PC-3 (cell line): ENCODE measurements at regions not wholly inside any gene's neighbourhood (a gene's known extent, or its start where the extent isn't known, plus 50 kb on each side); places are given as distances from the start of the nearest gene placed in this dataset.

Experiments
- ATAC-seq: fragments of 200-7000 bp; cut with Tn5 transposase; 2 replicates; pipeline ENCODE4 v1.9.1; 2020; ENCODE audit warnings: mild to moderate bottlenecking, moderate library complexity
- BruUV-seq: library from RNA; stranded (reverse); fragments of 400-500 nt; replicated peaks from 2 replicates; lab custom pipeline; 2021; lab: Mats Ljungman, UMichigan
- CTCF ChIA-PET: fragments of 300-600 bp; sonication (Branson Sonifier 250); formaldehyde crosslinking; loops from one replicate; lab custom pipeline; 2022; ENCODE audit warnings: antibody characterized with exemption; lab: Charles Lee
- POLR2A ChIA-PET: fragments of 300-600 bp; sonication (Branson Sonifier 250); formaldehyde crosslinking; loops from one replicate; lab custom pipeline; 2022; ENCODE audit warnings: antibody characterized with exemption; ENCODE audit not compliant: unreplicated experiment; lab: Charles Lee
- DNase-seq: peaks from one replicate; pipeline ENCODE4 v3.0.0-alpha.2; 2015
- H2AFZ ChIP-seq: fragments of 300-600 bp; sonication (generic); 2 replicates; pipeline ENCODE4 v1.6.0; 2016; ENCODE audit warnings: antibody characterized with exemption, low read length
- H3F3A ChIP-seq: fragments of 300-600 bp; sonication (generic); one replicate; pipeline ENCODE4 v1.6.0; 2017; ENCODE audit warnings: antibody characterized with exemption, low read length, control low read depth, mild to moderate bottlenecking; ENCODE audit not compliant: unreplicated experiment
- H3K27ac ChIP-seq: fragments of 300-600 bp; sonication (generic); 2 replicates; pipeline ENCODE4 v1.5.1; 2016; ENCODE audit warnings: mild to moderate bottlenecking, low read length
- H3K27me3 ChIP-seq: fragments of 300-600 bp; sonication (generic); 2 replicates; pipeline ENCODE4 v1.6.1; 2016; ENCODE audit warnings: low read length, mixed read lengths
- H3K36me3 ChIP-seq: fragments of 300-600 bp; sonication (generic); 2 replicates; pipeline ENCODE4 v1.6.1; 2016; ENCODE audit warnings: low read depth, mixed run types, low read length, mixed read lengths
- H3K4me1 ChIP-seq: fragments of 300-600 bp; sonication (generic); 2 replicates; pipeline ENCODE4 v1.5.1; 2016; ENCODE audit warnings: low read length; ENCODE audit not compliant: insufficient read depth
- H3K4me2 ChIP-seq: fragments of 300-600 bp; sonication (generic); 2 replicates; pipeline ENCODE4 v1.6.0; 2016; ENCODE audit warnings: low read length
- H3K4me3 ChIP-seq: fragments of 300-600 bp; sonication (generic); 2 replicates; pipeline ENCODE4 v1.5.1; 2016; ENCODE audit warnings: mild to moderate bottlenecking, low read length, mixed read lengths
- H3K79me2 ChIP-seq: fragments of 300-600 bp; sonication (generic); 2 replicates; pipeline ENCODE4 v1.6.1; 2017; ENCODE audit warnings: low read length, mixed read lengths
- H3K9ac ChIP-seq: fragments of 300-600 bp; sonication (generic); 2 replicates; pipeline ENCODE4 v1.6.0; 2016; ENCODE audit warnings: mild to moderate bottlenecking, low read length
- H3K9me2 ChIP-seq: fragments of 300-600 bp; sonication (generic); replicated peaks from 2 replicates; pipeline ENCODE4 v1.6.1; 2016; ENCODE audit warnings: mixed run types, low read length, mixed read lengths
- H3K9me3 ChIP-seq: fragments of 300-600 bp; sonication (generic); 2 replicates; pipeline ENCODE4 v1.6.1; 2016; ENCODE audit warnings: low read length, mixed read lengths
- H4K20me1 ChIP-seq: fragments of 300-600 bp; sonication (generic); 2 replicates; pipeline ENCODE4 v1.6.1; 2016; ENCODE audit warnings: low read length, mixed read lengths
- EZH2 ChIP-seq: fragments of 300-600 bp; sonication (generic); IDR thresholded peaks from one replicate; pipeline ENCODE4 v1.6.1; 2017; ENCODE audit warnings: antibody characterized with exemption, mild to moderate bottlenecking, low read length; ENCODE audit not compliant: unreplicated experiment
- EZH2phosphoT487 ChIP-seq: fragments of 300-600 bp; sonication (generic); IDR thresholded peaks from 2 replicates; pipeline ENCODE4 v1.6.1; 2018; ENCODE audit warnings: mild to moderate bottlenecking, antibody characterized with exemption, low read length, borderline replicate concordance
- intact Hi-C: fragments of 100-400 bp; cut with micrococcal nuclease; formaldehyde crosslinking; loops from 2 replicates; pipeline ENCODE4 v1.9.0; 2023
- TF ChIP-seq, protein P1 (sequence below): fragments of 300-600 bp; sonication (generic); conservative IDR thresholded peaks from 2 replicates; pipeline ENCODE4 v1.5.1; 2017; ENCODE audit warnings: antibody characterized with exemption, low read depth, mild to moderate bottlenecking, low read length

DNA sequence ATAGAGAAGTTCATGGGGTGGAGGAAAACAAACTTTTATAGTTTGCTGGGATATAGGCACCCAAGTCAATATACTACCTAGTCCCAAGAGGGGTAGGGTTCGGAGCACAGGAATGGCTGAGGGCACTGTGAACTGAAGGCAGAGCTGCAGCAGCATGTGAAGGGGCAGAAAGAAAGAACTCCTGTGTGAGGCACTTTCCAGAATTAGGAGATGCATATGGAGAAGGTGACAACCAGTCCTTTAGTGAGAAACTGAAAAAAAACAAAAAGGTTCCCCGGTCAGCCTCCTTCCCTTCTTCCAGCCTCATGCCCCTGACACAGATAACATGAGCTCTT, 429.1 kb downstream of the DSC3 start:
- ATAC-seq: no peak

DNA sequence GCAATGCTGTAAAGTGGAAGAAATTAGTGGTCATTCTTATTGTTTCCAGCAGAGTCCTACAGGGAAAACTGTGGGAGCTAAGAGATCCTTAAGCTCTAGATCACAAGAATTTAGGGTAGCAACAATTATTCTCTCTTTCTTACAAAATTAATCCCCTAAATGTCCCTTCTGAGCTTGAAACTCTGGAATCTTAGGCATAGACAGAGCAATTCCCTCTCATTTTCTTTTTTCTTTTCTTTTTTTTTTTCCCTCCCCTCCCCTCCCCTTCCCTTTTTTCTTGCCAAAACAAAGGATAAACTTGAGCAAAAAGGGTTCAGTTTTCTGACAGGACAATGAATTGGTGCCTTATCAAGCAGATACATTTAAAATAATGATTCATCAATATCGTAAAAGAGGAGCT, 441.0 kb downstream of the DSC3 start:
- Histone ChIP-seq H3K4me2 (no peak overlapping the region), H3K4me1 (peaks cover 13% of the 10 kb centered on the region; the same call in 1 of the 2 replicates), H3K27ac (peak overlapping the region; percentile 14; the same call in 1 of the 2 replicates), H3K79me2 (no peaks in the 10 kb centered on the region), H4K20me1 (no peaks in the 10 kb centered on the region), H3K9ac (no peak overlapping the region), H3K9me2 (no peaks in the 10 kb centered on the region), H3K9me3 (no peaks in the 10 kb centered on the region), H3K27me3 (no peaks in the 10 kb centered on the region), H3F3A (no peaks in the 10 kb centered on the region), H3K36me3 (no peaks in the 10 kb centered on the region), H3K4me3 (no peak overlapping the region), H2AFZ (peak overlapping the region; percentile 43; the same call in 1 of the 2 replicates)
- ATAC-seq (no peak), DNase-seq (no peak)
- intact Hi-C loops: no loop called here
- no TSS peak for BruUV-seq
- ChIA-PET POLR2A (no interaction called here), CTCF (no interaction called here)
- TF ChIP-seq EZH2: no peak
- TF ChIP-seq, protein P1, sequence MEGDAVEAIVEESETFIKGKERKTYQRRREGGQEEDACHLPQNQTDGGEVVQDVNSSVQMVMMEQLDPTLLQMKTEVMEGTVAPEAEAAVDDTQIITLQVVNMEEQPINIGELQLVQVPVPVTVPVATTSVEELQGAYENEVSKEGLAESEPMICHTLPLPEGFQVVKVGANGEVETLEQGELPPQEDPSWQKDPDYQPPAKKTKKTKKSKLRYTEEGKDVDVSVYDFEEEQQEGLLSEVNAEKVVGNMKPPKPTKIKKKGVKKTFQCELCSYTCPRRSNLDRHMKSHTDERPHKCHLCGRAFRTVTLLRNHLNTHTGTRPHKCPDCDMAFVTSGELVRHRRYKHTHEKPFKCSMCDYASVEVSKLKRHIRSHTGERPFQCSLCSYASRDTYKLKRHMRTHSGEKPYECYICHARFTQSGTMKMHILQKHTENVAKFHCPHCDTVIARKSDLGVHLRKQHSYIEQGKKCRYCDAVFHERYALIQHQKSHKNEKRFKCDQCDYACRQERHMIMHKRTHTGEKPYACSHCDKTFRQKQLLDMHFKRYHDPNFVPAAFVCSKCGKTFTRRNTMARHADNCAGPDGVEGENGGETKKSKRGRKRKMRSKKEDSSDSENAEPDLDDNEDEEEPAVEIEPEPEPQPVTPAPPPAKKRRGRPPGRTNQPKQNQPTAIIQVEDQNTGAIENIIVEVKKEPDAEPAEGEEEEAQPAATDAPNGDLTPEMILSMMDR: no peak
- TF ChIP-seq EZH2phosphoT487: no peak

More for the DNA sequence above, 429.1 kb downstream of the DSC3 start:
- H3F3A ChIP-seq: no peaks in the 10 kb centered on the region
- no peak for DNase-seq
- ChIA-PET POLR2A (no interaction called here), CTCF (no interaction called here)
- no peaks in the 10 kb centered on the region for H3K36me3 ChIP-seq
- TF ChIP-seq EZH2phosphoT487: no peak
- no peak for TF ChIP-seq EZH2
- TF ChIP-seq, protein P1: no peak
- no peaks in the 10 kb centered on the region for H3K9me3 ChIP-seq
- H4K20me1 ChIP-seq: no peaks in the 10 kb centered on the region
- H3K9ac ChIP-seq: no peak overlapping the region
- no TSS peak for BruUV-seq
- no peaks in the 10 kb centered on the region for H3K4me1 ChIP-seq
- no peak overlapping the region for H3K27ac ChIP-seq
- no peak overlapping the region for H2AFZ ChIP-seq
- no peaks in the 10 kb centered on the region for H3K27me3 ChIP-seq
- no peak overlapping the region for H3K4me3 ChIP-seq
- no peaks in the 10 kb centered on the region for H3K9me2 ChIP-seq
- no peak overlapping the region for H3K4me2 ChIP-seq
- intact Hi-C loops: no loop called here
- no peaks in the 10 kb centered on the region for H3K79me2 ChIP-seq

DNA sequence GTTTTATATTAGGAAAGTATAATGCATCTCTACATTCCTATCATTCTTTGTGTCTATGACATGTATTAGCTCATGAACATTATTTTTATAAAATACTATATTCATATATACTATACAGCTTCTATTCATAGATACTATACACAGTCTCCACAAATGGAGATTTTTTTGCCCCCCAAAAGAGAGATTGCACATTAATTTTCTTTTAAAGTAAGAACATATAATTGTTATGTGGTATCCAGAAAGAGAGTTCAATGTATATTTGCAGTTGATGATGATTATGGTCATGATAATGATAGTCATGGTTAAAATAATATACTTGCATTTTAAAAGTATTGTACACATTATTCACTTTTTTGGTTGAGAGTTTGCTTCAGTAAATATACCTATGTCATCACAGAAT, 445.3 kb downstream of the DSC3 start:
- TF ChIP-seq EZH2phosphoT487: no peak
- TF ChIP-seq, protein P1: no peak
- no peak for TF ChIP-seq EZH2
- Histone ChIP-seq H3F3A (no peaks in the 10 kb centered on the region), H3K9me3 (no peaks in the 10 kb centered on the region), H3K27ac (no peak overlapping the region), H4K20me1 (no peaks in the 10 kb centered on the region), H3K36me3 (no peaks in the 10 kb centered on the region), H3K9me2 (no peaks in the 10 kb centered on the region), H3K4me3 (no peak overlapping the region), H3K27me3 (no peaks in the 10 kb centered on the region), H3K4me1 (peaks cover 13% of the 10 kb centered on the region; the same call in 1 of the 2 replicates), H3K9ac (no peak overlapping the region), H2AFZ (no peak overlapping the region), H3K4me2 (no peak overlapping the region), H3K79me2 (no peaks in the 10 kb centered on the region)
- ATAC-seq (no peak), DNase-seq (no peak)
- intact Hi-C loops: no loop called here
- BruUV-seq: no TSS peak
- CTCF ChIA-PET: no interaction called here
- POLR2A ChIA-PET: no interaction called here
